GM20000 (cell line): ENCODE measurements at regions not wholly inside any gene's neighbourhood (a gene's known extent, or its start where the extent isn't known, plus 50 kb on each side); places are given as distances from the start of the nearest gene placed in this dataset.
"Not testable (repeated sequence)": the region's sequence is repeated elsewhere in the genome, so short reads cannot be mapped to it uniquely, and the experiment has no call there.

Source experiments
- DNase-seq: peaks from one replicate; pipeline ENCODE4 v3.0.0; 2012; ENCODE audit warnings: low spot score
- CTCF ChIP-seq: IDR thresholded peaks from 2 replicates; pipeline ENCODE4 v1.5.1; 2012; ENCODE audit warnings: mild to moderate bottlenecking, control low read depth; ENCODE audit errors: extremely low read depth, missing control alignments

- no peak for DNase-seq
- no peak for TF ChIP-seq CTCF
Observed at GRCh38 chr1:166675213-166675612, 164.1 kb upstream of the POGK start.

- no peak for DNase-seq
Observed at GRCh38 chr1:166676981-166677380, 162.3 kb upstream of the POGK start.

GRCh38 chr1:166679369-166679768 lies 159.9 kb upstream of the POGK start:
- DNase-seq = no peak
- TF ChIP-seq CTCF = no peak

More at GRCh38 chr1:166676981-166677380, 162.3 kb upstream of the POGK start:
- no peak for TF ChIP-seq CTCF

GRCh38 chr1:166682588-166682987 lies 156.7 kb upstream of the POGK start:
- TF ChIP-seq CTCF = no peak
- no peak for DNase-seq

GRCh38 chr1:166684669-166685068 lies 154.6 kb upstream of the POGK start:
- not testable (repeated sequence) for DNase-seq

- DNase-seq = no peak
- no peak for TF ChIP-seq CTCF
Observed at GRCh38 chr1:166685200-166685599, 154.1 kb upstream of the POGK start.

- DNase-seq = not testable (repeated sequence)
Observed at GRCh38 chr1:166685891-166686290, 153.4 kb upstream of the POGK start.

- not testable (repeated sequence) for DNase-seq
Observed at GRCh38 chr1:166690596-166690995, 148.7 kb upstream of the POGK start.

GRCh38 chr1:166691476-166691875 lies 147.8 kb upstream of the POGK start:
- no peak for TF ChIP-seq CTCF
- DNase-seq = no peak
